IPS DF 4.7 (cell line): ENCODE measurements at regions not wholly inside any gene's neighbourhood (a gene's known extent, or its start where the extent isn't known, plus 50 kb on each side); places are given as distances from the start of the nearest gene placed in this dataset.
"Not testable (repeated sequence)": the region's sequence is repeated elsewhere in the genome, so short reads cannot be mapped to it uniquely, and the experiment has no call there.

ENCODE experiments used
- DNase-seq: peaks from one replicate; pipeline ENCODE4 v3.0.0-alpha.2; 2013; ENCODE audit warnings: low spot score; ENCODE audit errors: extremely low read depth

- DNase-seq, result no peak
Observed at GRCh38 chr7:114181280-114181679, 233.3 kb upstream of the FOXP2 start.

- DNase-seq, result no peak
Observed at GRCh38 chr7:114180556-114181266, 233.9 kb upstream of the FOXP2 start.

- no peak for DNase-seq
Observed at GRCh38 chr7:114175125-114175524, 239.5 kb upstream of the FOXP2 start.

GRCh38 chr7:114173170-114173890, 241.3 kb upstream of the FOXP2 start:
- DNase-seq, result no peak

- not testable (repeated sequence) for DNase-seq
Observed at GRCh38 chr7:114169389-114169788, 245.2 kb upstream of the FOXP2 start.

- no peak for DNase-seq
Observed at GRCh38 chr7:114160925-114161324, 242.1 kb upstream of the PPP1R3A start.

- no peak for DNase-seq
Observed at GRCh38 chr7:114158854-114159253, 240.0 kb upstream of the PPP1R3A start.

GRCh38 chr7:114158275-114158674, 239.5 kb upstream of the PPP1R3A start:
- DNase-seq, result no peak

- no peak for DNase-seq
Observed at GRCh38 chr7:114156178-114156577, 237.4 kb upstream of the PPP1R3A start.

GRCh38 chr7:114155116-114156110, 236.6 kb upstream of the PPP1R3A start:
- DNase-seq, result no peak

GRCh38 chr7:114153700-114154099, 234.9 kb upstream of the PPP1R3A start:
- DNase-seq, result no peak

GRCh38 chr7:114152314-114152938, 233.6 kb upstream of the PPP1R3A start:
- no peak for DNase-seq

- DNase-seq, result no peak
Observed at GRCh38 chr7:114151777-114152176, 233.0 kb upstream of the PPP1R3A start.

- no peak for DNase-seq
Observed at GRCh38 chr7:114150689-114151088, 231.9 kb upstream of the PPP1R3A start.

- DNase-seq, result no peak
Observed at GRCh38 chr7:114148779-114149178, 230.0 kb upstream of the PPP1R3A start.

- DNase-seq, result no peak
Observed at GRCh38 chr7:114141415-114141814, 222.6 kb upstream of the PPP1R3A start.

- DNase-seq, result no peak
Observed at GRCh38 chr7:114140561-114140960, 221.8 kb upstream of the PPP1R3A start.

GRCh38 chr7:114139690-114140089, 220.9 kb upstream of the PPP1R3A start:
- not testable (repeated sequence) for DNase-seq

- no peak for DNase-seq
Observed at GRCh38 chr7:114138587-114138986, 219.8 kb upstream of the PPP1R3A start.

- DNase-seq, result no peak
Observed at GRCh38 chr7:114133717-114134116, 214.9 kb upstream of the PPP1R3A start.

GRCh38 chr7:114130866-114131265, 212.1 kb upstream of the PPP1R3A start:
- DNase-seq, result no peak
